Nephron (organoid): ENCODE measurements at regions not wholly inside any gene's neighbourhood (a gene's known extent, or its start where the extent isn't known, plus 50 kb on each side); places are given as distances from the start of the nearest gene placed in this dataset.

Experiments used
- H3K27ac Mint-ChIP-seq, 3 experiments: 2 replicates each; pipeline ENCODE4 v1.8.0; 2020; ENCODE audit warnings: mixed read lengths in 3 of 3, mild to moderate bottlenecking in 2 of 3, moderate library complexity in 1 of 3
- H3K27me3 Mint-ChIP-seq: 2 replicates; pipeline ENCODE4 v1.8.0; 2021; ENCODE audit warnings: low read depth, mild to moderate bottlenecking, moderate library complexity, mixed read lengths
- H3K36me3 Mint-ChIP-seq: 2 replicates; pipeline ENCODE4 v1.8.0; 2020; ENCODE audit warnings: low read depth, mixed read lengths
- H3K4me1 Mint-ChIP-seq: 2 replicates; pipeline ENCODE4 v1.8.0; 2020; ENCODE audit warnings: mixed read lengths
- H3K4me3 Mint-ChIP-seq, 3 experiments: 2 replicates each; pipeline ENCODE4 v1.8.0; 2020; ENCODE audit warnings: mild to moderate bottlenecking in 3 of 3, mixed read lengths in 3 of 3, moderate library complexity in 2 of 3
- H3K9me3 Mint-ChIP-seq: 2 replicates; pipeline ENCODE4 v1.8.0; 2020; ENCODE audit warnings: mixed read lengths
- CTCF ChIP-seq, 3 experiments: fragments of 200-600 bp; sonication (generic); IDR thresholded peaks; one replicate each; pipeline ENCODE4 v1.5.0; 2021; ENCODE audit warnings: antibody characterized with exemption in 3 of 3; ENCODE audit not compliant: unreplicated experiment in 3 of 3

GRCh38 chr7:41457832-41458437, 245.0 kb downstream of the INHBA start:
- Mint-ChIP-seq H3K4me1 (no peaks in the 10 kb centered on the region), H3K4me3 (no peak overlapping the region), H3K27ac (no peak overlapping the region), H3K27me3 (no peaks in the 10 kb centered on the region), H3K36me3 (no peaks in the 10 kb centered on the region), H3K9me3 (peaks cover 2% of the 10 kb centered on the region)
- TF ChIP-seq CTCF (IDR thresholded peaks at IDR 0.05; ENCODE audit: unreplicated experiment in 3 of 3): no peak

- no peak for TF ChIP-seq CTCF (IDR thresholded peaks at IDR 0.05; ENCODE audit: unreplicated experiment in 3 of 3)
- Mint-ChIP-seq H3K4me3 (no peak overlapping the region), H3K27me3 (no peaks in the 10 kb centered on the region), H3K9me3 (no peaks in the 10 kb centered on the region), H3K36me3 (no peaks in the 10 kb centered on the region), H3K4me1 (peaks cover 6% of the 10 kb centered on the region), H3K27ac (no peak overlapping the region)
Observed at GRCh38 chr7:41451826-41452225, 251.1 kb downstream of the INHBA start.

- no peaks in the 10 kb centered on the region for H3K36me3 Mint-ChIP-seq
- TF ChIP-seq CTCF (IDR thresholded peaks at IDR 0.05; ENCODE audit: unreplicated experiment in 3 of 3): no peak
- H3K27me3 Mint-ChIP-seq: no peaks in the 10 kb centered on the region
- no peaks in the 10 kb centered on the region for H3K9me3 Mint-ChIP-seq
- H3K4me1 Mint-ChIP-seq: peaks cover 12% of the 10 kb centered on the region
- no peak overlapping the region for H3K27ac Mint-ChIP-seq
- no peak overlapping the region for H3K4me3 Mint-ChIP-seq
Observed at GRCh38 chr7:41449694-41450093, 253.2 kb downstream of the INHBA start.

- no peaks in the 10 kb centered on the region for H3K36me3 Mint-ChIP-seq
- H3K4me1 Mint-ChIP-seq: peaks cover 12% of the 10 kb centered on the region
- H3K4me3 Mint-ChIP-seq: no peak overlapping the region
- no peak for TF ChIP-seq CTCF (IDR thresholded peaks at IDR 0.05; ENCODE audit: unreplicated experiment in 3 of 3)
- H3K27me3 Mint-ChIP-seq: no peaks in the 10 kb centered on the region
- H3K27ac Mint-ChIP-seq: no peak overlapping the region
- H3K9me3 Mint-ChIP-seq: no peaks in the 10 kb centered on the region
Observed at GRCh38 chr7:41449286-41449685, 253.6 kb downstream of the INHBA start.

GRCh38 chr7:41448104-41448503, 254.8 kb downstream of the INHBA start:
- H3K36me3 Mint-ChIP-seq: no peaks in the 10 kb centered on the region
- H3K9me3 Mint-ChIP-seq: no peaks in the 10 kb centered on the region
- H3K27me3 Mint-ChIP-seq: no peaks in the 10 kb centered on the region
- H3K27ac Mint-ChIP-seq: peak overlapping the region; percentile 12 to 41 (median 15)
- peaks cover 12% of the 10 kb centered on the region for H3K4me1 Mint-ChIP-seq
- no peak for TF ChIP-seq CTCF (IDR thresholded peaks at IDR 0.05; ENCODE audit: unreplicated experiment in 3 of 3)
- H3K4me3 Mint-ChIP-seq: no peak overlapping the region

- peaks cover 12% of the 10 kb centered on the region for H3K4me1 Mint-ChIP-seq
- no peaks in the 10 kb centered on the region for H3K36me3 Mint-ChIP-seq
Observed at GRCh38 chr7:41447450-41448042, 255.3 kb downstream of the INHBA start.

More at GRCh38 chr7:41447450-41448042, 255.3 kb downstream of the INHBA start:
- Mint-ChIP-seq H3K4me3 (no peak overlapping the region), H3K27me3 (no peaks in the 10 kb centered on the region), H3K27ac (peak overlapping the region in 1 of 3 experiments; percentile 12), H3K9me3 (no peaks in the 10 kb centered on the region)
- TF ChIP-seq CTCF (IDR thresholded peaks at IDR 0.05; ENCODE audit: unreplicated experiment in 3 of 3): no peak
